ENCODE measurements at regions not wholly inside any gene's neighbourhood (a gene's known extent, or its start where the extent isn't known, plus 50 kb on each side); places are given as distances from the start of the nearest gene placed in this dataset.

GRCh38 chr18:61989138-61989537 is 96.3 kb upstream of the RNF152 start:
- H3K4me3 ChIP-seq, result no peak overlapping the region
- H3K9me3 ChIP-seq, result no peaks in the 10 kb centered on the region
- H3K27ac ChIP-seq (replicated peaks in 1 of 4), result no peak overlapping the region
- WGBS, result 94% methylated on average over 4 of the region's 4 CpGs
- no peaks in the 10 kb centered on the region for H3K36me3 ChIP-seq
- no peaks in the 10 kb centered on the region for H3K27me3 ChIP-seq
- TF ChIP-seq EP300 (IDR thresholded peaks at IDR 0.05) (no peak), POLR2AphosphoS5 (IDR thresholded peaks at IDR 0.05) (no peak), POLR2A (IDR thresholded peaks at IDR 0.05; ENCODE audit: low read depth) (no peak), CTCF (IDR thresholded peaks at IDR 0.05) (no peak)
- H3K4me1 ChIP-seq, result peaks cover 7 to 21% (median 9%) of the 10 kb centered on the region in 4 donors
- no peak for DNase-seq (ENCODE audit: extremely low spot score)
- intact Hi-C loops (cut with DNase I), result no loop called here

GRCh38 chr18:61988100-61988499 is 95.3 kb upstream of the RNF152 start:
- Histone ChIP-seq H3K4me1 (peaks cover 7 to 17% (median 9%) of the 10 kb centered on the region in 4 donors), H3K4me3 (no peak overlapping the region), H3K27ac (replicated peaks in 1 of 4) (no peak overlapping the region), H3K36me3 (no peaks in the 10 kb centered on the region), H3K9me3 (no peaks in the 10 kb centered on the region), H3K27me3 (no peaks in the 10 kb centered on the region)
- 64% methylated on average over 2 of the region's 2 CpGs for WGBS
- DNase-seq (ENCODE audit: extremely low spot score), result no peak
- TF ChIP-seq EP300 (IDR thresholded peaks at IDR 0.05) (no peak), POLR2A (IDR thresholded peaks at IDR 0.05; ENCODE audit: low read depth) (no peak), POLR2AphosphoS5 (IDR thresholded peaks at IDR 0.05) (no peak), CTCF (IDR thresholded peaks at IDR 0.05) (no peak)
- intact Hi-C loops (cut with DNase I), result no loop called here

- no peak for TF ChIP-seq CTCF (IDR thresholded peaks at IDR 0.05)
- TF ChIP-seq POLR2AphosphoS5 (IDR thresholded peaks at IDR 0.05), result no peak
- TF ChIP-seq POLR2A (IDR thresholded peaks at IDR 0.05; ENCODE audit: low read depth), result no peak
- TF ChIP-seq EP300 (IDR thresholded peaks at IDR 0.05), result no peak
- H3K4me3 ChIP-seq, result no peak overlapping the region
- H3K4me1 ChIP-seq, result peaks cover 0 to 11% (median 4%) of the 10 kb centered on the region in 4 donors
- DNase-seq (ENCODE audit: extremely low spot score), result no peak
- WGBS, result 100% methylated on average over 1 of the region's 1 CpG
- intact Hi-C loops (cut with DNase I), result no loop called here
- H3K27me3 ChIP-seq, result no peaks in the 10 kb centered on the region
- no peak overlapping the region for H3K27ac ChIP-seq (replicated peaks in 1 of 4)
- H3K36me3 ChIP-seq, result no peaks in the 10 kb centered on the region
- H3K9me3 ChIP-seq, result no peaks in the 10 kb centered on the region
Measured at GRCh38 chr18:61985681-61986080, 92.9 kb upstream of the RNF152 start.

DNA sequence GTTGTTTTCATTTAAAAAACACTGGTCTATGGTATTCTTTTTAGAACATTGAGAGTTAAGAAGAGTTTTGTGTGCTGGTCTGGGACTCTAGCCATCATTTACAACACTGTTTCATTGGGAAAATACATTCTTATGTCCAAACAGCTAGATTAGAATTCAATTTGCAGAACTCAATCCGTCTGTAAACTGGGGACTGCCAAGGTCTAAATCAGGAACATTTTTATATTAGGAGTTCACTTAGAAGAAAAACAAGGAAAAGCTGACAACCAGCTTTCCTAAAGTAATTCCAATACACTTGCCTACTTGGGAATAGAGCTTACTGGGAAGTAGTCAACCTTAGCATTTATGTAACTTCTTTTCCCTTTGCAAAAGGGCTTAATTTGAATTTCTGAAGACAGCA is 91.5 kb upstream of the RNF152 start:
- Histone ChIP-seq H3K27ac (replicated peaks in 1 of 4) (no peak overlapping the region), H3K9me3 (no peaks in the 10 kb centered on the region), H3K4me1 (peaks cover 0 to 11% (median 4%) of the 10 kb centered on the region in 4 donors), H3K4me3 (no peak overlapping the region), H3K36me3 (no peaks in the 10 kb centered on the region), H3K27me3 (no peaks in the 10 kb centered on the region)
- no peak for DNase-seq (ENCODE audit: extremely low spot score)
- intact Hi-C loops (cut with DNase I), result no loop called here
- 36% methylated on average over 1 of the region's 1 CpG for WGBS
- TF ChIP-seq CTCF (IDR thresholded peaks at IDR 0.05), result no peak
- TF ChIP-seq EP300 (IDR thresholded peaks at IDR 0.05), result no peak
- no peak for TF ChIP-seq POLR2AphosphoS5 (IDR thresholded peaks at IDR 0.05)
- TF ChIP-seq POLR2A (IDR thresholded peaks at IDR 0.05; ENCODE audit: low read depth), result no peak

GRCh38 chr18:61982475-61982874 is 89.7 kb upstream of the RNF152 start:
- Histone ChIP-seq H3K4me1 (peaks cover 0 to 11% (median 4%) of the 10 kb centered on the region in 4 donors), H3K36me3 (no peaks in the 10 kb centered on the region), H3K27ac (replicated peaks in 1 of 4) (no peak overlapping the region), H3K9me3 (no peaks in the 10 kb centered on the region), H3K27me3 (no peaks in the 10 kb centered on the region), H3K4me3 (no peak overlapping the region)
- DNase-seq (ENCODE audit: extremely low spot score), result peak; percentile 29
- intact Hi-C loops (cut with DNase I), result no loop called here
- 54% methylated on average over 2 of the region's 2 CpGs for WGBS
- TF ChIP-seq EP300 (IDR thresholded peaks at IDR 0.05), result no peak
- TF ChIP-seq POLR2A (IDR thresholded peaks at IDR 0.05; ENCODE audit: low read depth), result no peak
- TF ChIP-seq POLR2AphosphoS5 (IDR thresholded peaks at IDR 0.05), result no peak
- TF ChIP-seq CTCF (IDR thresholded peaks at IDR 0.05), result no peak

Data from esophagus muscularis mucosa (tissue), 4 donors.